Astrocyte of the cerebellum (primary cell): ENCODE measurements at regions not wholly inside any gene's neighbourhood (a gene's known extent, or its start where the extent isn't known, plus 50 kb on each side); places are given as distances from the start of the nearest gene placed in this dataset.

ENCODE experiments used
- DNase-seq: peaks from one replicate; pipeline ENCODE4 v3.0.0-alpha.2; 2011; ENCODE audit warnings: low read depth
- H3K4me3 ChIP-seq: 2 replicates; pipeline ENCODE4 v1.5.1; 2011; ENCODE audit warnings: mild to moderate bottlenecking, low read depth, low read length, moderate library complexity
- CTCF ChIP-seq: IDR thresholded peaks from 2 replicates; pipeline ENCODE4 v1.5.1; 2012; ENCODE audit warnings: low read length, low read depth, moderate library complexity, mild to moderate bottlenecking; ENCODE audit errors: missing control alignments
- in situ Hi-C: cut with HindIII; loops from 2 replicates; pipeline ENCODE4 v1.10.0; 2017; ENCODE audit warnings: low sequenced_read_pairs

GRCh38 chr13:24004971-24005370 lies 107.7 kb upstream of the C1QTNF9B start:
- H3K4me3 ChIP-seq = no peak overlapping the region
- in situ Hi-C loops = no loop called here
- no peak for DNase-seq
- no peak for TF ChIP-seq CTCF

- no peak for DNase-seq
- TF ChIP-seq CTCF = no peak
- H3K4me3 ChIP-seq = no peak overlapping the region
- in situ Hi-C loops = no loop called here
These were observed 108.5 kb upstream of the C1QTNF9B start for GRCh38 chr13:24005755-24006281.

GRCh38 chr13:24006520-24007248 lies 109.4 kb upstream of the C1QTNF9B start:
- in situ Hi-C loops = no loop called here
- no peak for DNase-seq
- TF ChIP-seq CTCF = no peak
- H3K4me3 ChIP-seq = no peak overlapping the region

- in situ Hi-C loops = no loop called here
- DNase-seq = no peak
- no peak overlapping the region for H3K4me3 ChIP-seq
- TF ChIP-seq CTCF = no peak
These were observed 110.8 kb upstream of the C1QTNF9B start for GRCh38 chr13:24007979-24008620.

GRCh38 chr13:24008679-24009078 lies 111.4 kb upstream of the C1QTNF9B start:
- DNase-seq = no peak
- no peak overlapping the region for H3K4me3 ChIP-seq
- no peak for TF ChIP-seq CTCF
- in situ Hi-C loops = no loop called here

- TF ChIP-seq CTCF = no peak
- DNase-seq = no peak
- in situ Hi-C loops = no loop called here
- no peak overlapping the region for H3K4me3 ChIP-seq
These were observed 114.0 kb upstream of the C1QTNF9B start for GRCh38 chr13:24011266-24011665.
